Left cardiac atrium (tissue), 4 donors: ENCODE measurements at regions not wholly inside any gene's neighbourhood (a gene's known extent, or its start where the extent isn't known, plus 50 kb on each side); places are given as distances from the start of the nearest gene placed in this dataset.
"Not testable (repeated sequence)": the region's sequence is repeated elsewhere in the genome, so short reads cannot be mapped to it uniquely, and the experiment has no call there.

ENCODE experiments used
- ATAC-seq, 2 donors: fragments of 200-7000 bp; cut with Tn5 transposase; one replicate each; pipeline ENCODE4 v1.9.1; 2020; ENCODE audit warnings: mild to moderate bottlenecking in 2 of 2, moderate library complexity in 2 of 2
- DNase-seq: peaks from one replicate; pipeline ENCODE4 v3.0.0-alpha.2; 2020
- intact Hi-C, 2 donors: fragments of 100-400 bp; cut with DNase I; formaldehyde crosslinking; loops; one replicate each; pipeline versions ENCODE4 v1.14.1 to v1.15.1; 2022 to 2023
- donor health status: DM: no; HTN: yes; CAD: no.
- donor health status: DM: no; HTN: yes; CAD: no; lungs with severe emphysema.
- donor health status: DM: yes; HTN: yes; CAD: no.
- donor health status: Dilated cardiomyopathy.

- no peak for ATAC-seq
- DNase-seq: no peak
- intact Hi-C loops: no loop called here
Measured at GRCh38 chr18:65230311-65230710, 520.5 kb upstream of the CDH7 start.

- DNase-seq (no peak), ATAC-seq (no peak)
- intact Hi-C loops: no loop called here
Measured at GRCh38 chr18:65227970-65228369, 522.8 kb upstream of the CDH7 start.

GRCh38 chr18:65221736-65222135, 529.1 kb upstream of the CDH7 start:
- intact Hi-C loops: no loop called here
- ATAC-seq (no peak), DNase-seq (no peak)

- intact Hi-C loops: no loop called here
- ATAC-seq (no peak), DNase-seq (no peak)
Measured at GRCh38 chr18:65221115-65221514, 529.7 kb upstream of the CDH7 start.

- DNase-seq: no peak
- intact Hi-C loops: no loop called here
- ATAC-seq: no peak
Measured at GRCh38 chr18:65215865-65216466, 534.8 kb upstream of the CDH7 start.

GRCh38 chr18:65214456-65214855, 536.4 kb upstream of the CDH7 start:
- intact Hi-C loops: no loop called here
- ATAC-seq (no peak), DNase-seq (no peak)

GRCh38 chr18:65206551-65207260, 544.1 kb upstream of the CDH7 start:
- no peak for DNase-seq

GRCh38 chr18:65202091-65202490, 548.7 kb upstream of the CDH7 start:
- no peak for ATAC-seq

More at GRCh38 chr18:65206551-65207260, 544.1 kb upstream of the CDH7 start:
- intact Hi-C loops: no loop called here
- ATAC-seq: no peak

GRCh38 chr18:65175681-65176080, 575.1 kb upstream of the CDH7 start:
- no peak for DNase-seq
- ATAC-seq: no peak
- intact Hi-C loops: no loop called here

More at GRCh38 chr18:65202091-65202490, 548.7 kb upstream of the CDH7 start:
- no peak for DNase-seq
- intact Hi-C loops: no loop called here

GRCh38 chr18:65162086-65162485, 588.7 kb upstream of the CDH7 start:
- ATAC-seq, DNase-seq, intact Hi-C loops: not testable (repeated sequence)

GRCh38 chr18:65146482-65147021, 604.3 kb upstream of the CDH7 start:
- intact Hi-C loops: no loop called here
- ATAC-seq: no peak
- no peak for DNase-seq

- DNase-seq (no peak), ATAC-seq (no peak)
- intact Hi-C loops: no loop called here
Measured at GRCh38 chr18:65145312-65145711, 605.5 kb upstream of the CDH7 start.

- intact Hi-C loops: no loop called here
- ATAC-seq: no peak
- DNase-seq: no peak
Measured at GRCh38 chr18:65133610-65134009, 617.2 kb upstream of the CDH7 start.

GRCh38 chr18:65124633-65125032, 626.2 kb upstream of the CDH7 start:
- no peak for ATAC-seq
- no peak for DNase-seq
- intact Hi-C loops: no loop called here

GRCh38 chr18:65103864-65104263, 646.9 kb upstream of the CDH7 start:
- ATAC-seq (no peak), DNase-seq (no peak)
- intact Hi-C loops: no loop called here

GRCh38 chr18:65093346-65093745, 657.5 kb upstream of the CDH7 start:
- intact Hi-C loops: no loop called here
- no peak for ATAC-seq
- DNase-seq: no peak

GRCh38 chr18:65091744-65092329, 659.0 kb upstream of the CDH7 start:
- no peak for DNase-seq
- intact Hi-C loops: no loop called here
- no peak for ATAC-seq

- DNase-seq (no peak), ATAC-seq (no peak)
- intact Hi-C loops: no loop called here
Measured at GRCh38 chr18:65082907-65083306, 667.9 kb upstream of the CDH7 start.

- intact Hi-C loops: no loop called here
- DNase-seq: no peak
- no peak for ATAC-seq
Measured at GRCh38 chr18:65081786-65082185, 669.0 kb upstream of the CDH7 start.

- ATAC-seq (no peak), DNase-seq (no peak)
- intact Hi-C loops: no loop called here
Measured at GRCh38 chr18:65073060-65073550, 677.7 kb upstream of the CDH7 start.
